Testis (tissue), 2 donors: ENCODE measurements at regions not wholly inside any gene's neighbourhood (a gene's known extent, or its start where the extent isn't known, plus 50 kb on each side); places are given as distances from the start of the nearest gene placed in this dataset.

ENCODE experiments used
- CTCF ChIP-seq, 3 experiments: fragments of 450-650 bp in 2 of 3; fragments of 200-600 bp in 1 of 3; sonication (generic) in 1 of 3; IDR thresholded peaks; one replicate each; pipeline ENCODE4 v1.5.1; 2016 to 2019; ENCODE audit warnings: antibody characterized with exemption in 3 of 3, mild to moderate bottlenecking in 2 of 3, moderate library complexity in 1 of 3
- POLR2A ChIP-seq: fragments of 450-650 bp; IDR thresholded peaks from one replicate; pipeline ENCODE4 v1.6.1; 2017; ENCODE audit warnings: antibody characterized with exemption, mild to moderate bottlenecking, moderate library complexity

GRCh38 chr3:29227307-29227706 is 53.6 kb upstream of the RBMS3 start:
- TF ChIP-seq POLR2A (no peak), CTCF (IDR thresholded peaks at IDR 0.05) (no peak)
